DND-41 (cell line): ENCODE measurements at regions not wholly inside any gene's neighbourhood (a gene's known extent, or its start where the extent isn't known, plus 50 kb on each side); places are given as distances from the start of the nearest gene placed in this dataset.

ENCODE experiments used
- CTCF ChIP-seq: IDR thresholded peaks from 2 replicates; pipeline ENCODE4 v1.5.1; 2012; ENCODE audit warnings: borderline replicate concordance, low read length, moderate library complexity, mild to moderate bottlenecking; ENCODE audit not compliant: poor library complexity, severe bottlenecking; ENCODE audit errors: extremely low read depth
- EZH2 ChIP-seq: IDR thresholded peaks from 3 replicates; pipeline ENCODE4 v1.6.1; 2012; ENCODE audit warnings: borderline replicate concordance, low read depth, mild to moderate bottlenecking, moderate library complexity, low read length, inconsistent platforms; ENCODE audit not compliant: severe bottlenecking

GRCh38 chr1:55879346-55879745 is 664.2 kb upstream of the USP24 start:
- TF ChIP-seq CTCF (no peak), EZH2 (no peak)
